ENCODE measurements at regions not wholly inside any gene's neighbourhood (a gene's known extent, or its start where the extent isn't known, plus 50 kb on each side); places are given as distances from the start of the nearest gene placed in this dataset.

GRCh38 chr4:1506956-1507721 is 100.9 kb upstream of the NKX1-1 start:
- intact Hi-C loops (cut with micrococcal nuclease; ENCODE audit: unreplicated experiment): loop anchor here (5.0 kb wide), 1 partner anchor 85 kb away; no protein-coding TSS in a partner anchor
- BruUV-seq (replicated peaks): no TSS peak
- H3K4me2 ChIP-seq (ENCODE audit: low read length): no peak overlapping the region

GRCh38 chr4:1505511-1506460 is 99.5 kb upstream of the NKX1-1 start:
- no peak for DNase-seq (ENCODE audit: low spot score)
- Histone ChIP-seq H2AFZ (ENCODE audit: low read length) (no peak overlapping the region), H3K9me3 (ENCODE audit: low read length) (no peaks in the 10 kb centered on the region), H3K79me2 (ENCODE audit: insufficient read depth, low read depth, low read length) (no peaks in the 10 kb centered on the region), H3K36me3 (ENCODE audit: insufficient read depth, low read length) (no peaks in the 10 kb centered on the region), H3K4me2 (ENCODE audit: low read length) (no peak overlapping the region), H4K20me1 (ENCODE audit: insufficient read depth, low read length) (no peaks in the 10 kb centered on the region), H3K9me2 (ENCODE audit: insufficient read depth, low read length) (no peaks in the 10 kb centered on the region), H3K4me1 (ENCODE audit: insufficient read depth, low read length, poor library complexity, severe bottlenecking) (no peaks in the 10 kb centered on the region), H3K27ac (ENCODE audit: low read depth, low read length, poor library complexity, severe bottlenecking) (no peak overlapping the region), H3K4me3 (ENCODE audit: low read depth, low read length, poor library complexity, severe bottlenecking) (no peak overlapping the region)
- CTCF ChIA-PET (ENCODE audit: unreplicated experiment): no interaction called here
- TF ChIP-seq EZH2phosphoT487 (IDR thresholded peaks at IDR 0.05; ENCODE audit: borderline replicate concordance, low read depth, low read length) (no peak), CTCF (conservative IDR thresholded peaks at IDR 0.05; ENCODE audit: low read length) (no peak)
- POLR2A ChIA-PET: no interaction called here
- intact Hi-C loops (cut with micrococcal nuclease; ENCODE audit: unreplicated experiment): loop anchor here (5.0 kb wide), 1 partner anchor 83 kb away; no protein-coding TSS in a partner anchor
- no TSS peak for BruUV-seq (replicated peaks)

More at GRCh38 chr4:1506956-1507721, 100.9 kb upstream of the NKX1-1 start:
- ChIA-PET CTCF (ENCODE audit: unreplicated experiment) (no interaction called here), POLR2A (no interaction called here)
- Histone ChIP-seq H3K27ac (ENCODE audit: low read depth, low read length, poor library complexity, severe bottlenecking) (no peak overlapping the region), H4K20me1 (ENCODE audit: insufficient read depth, low read length) (no peaks in the 10 kb centered on the region), H3K9me2 (ENCODE audit: insufficient read depth, low read length) (no peaks in the 10 kb centered on the region), H3K9me3 (ENCODE audit: low read length) (no peaks in the 10 kb centered on the region), H3K4me1 (ENCODE audit: insufficient read depth, low read length, poor library complexity, severe bottlenecking) (no peaks in the 10 kb centered on the region), H3K36me3 (ENCODE audit: insufficient read depth, low read length) (no peaks in the 10 kb centered on the region), H3K4me3 (ENCODE audit: low read depth, low read length, poor library complexity, severe bottlenecking) (no peak overlapping the region), H3K79me2 (ENCODE audit: insufficient read depth, low read depth, low read length) (no peaks in the 10 kb centered on the region), H2AFZ (ENCODE audit: low read length) (no peak overlapping the region)
- TF ChIP-seq CTCF (conservative IDR thresholded peaks at IDR 0.05; ENCODE audit: low read length) (no peak), EZH2phosphoT487 (IDR thresholded peaks at IDR 0.05; ENCODE audit: borderline replicate concordance, low read depth, low read length) (no peak)
- DNase-seq (ENCODE audit: low spot score): no peak

All from OCI-LY7 (cell line).